ENCODE measurements at regions not wholly inside any gene's neighbourhood (a gene's known extent, or its start where the extent isn't known, plus 50 kb on each side); places are given as distances from the start of the nearest gene placed in this dataset.

DNA sequence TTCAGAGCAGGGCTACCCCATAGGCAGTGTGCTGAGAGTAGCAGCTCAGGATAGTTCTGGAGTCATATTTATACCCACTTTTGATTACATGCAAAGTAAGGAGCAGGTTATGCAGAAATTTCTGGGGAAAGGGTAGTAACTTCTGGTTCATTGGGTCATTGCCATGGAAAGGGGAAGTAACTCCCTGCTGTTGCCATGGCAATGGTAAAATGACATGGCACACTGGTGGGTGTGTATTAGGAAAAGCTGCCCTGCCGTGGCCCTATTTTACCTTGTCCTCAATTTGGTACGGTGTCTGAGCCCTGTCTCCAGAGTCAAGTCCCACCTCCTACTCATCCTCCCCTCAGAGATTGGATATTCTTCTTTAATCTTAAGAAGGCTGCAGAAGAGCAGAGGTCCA, 526.7 kb upstream of the TYRP1 start:
- H3K27me3 ChIP-seq (ENCODE audit: insufficient read depth, insufficient read length), result no peaks in the 10 kb centered on the region
- no peaks in the 10 kb centered on the region for H3K36me3 ChIP-seq (ENCODE audit: insufficient read depth, insufficient read length, low read length)
- no peaks in the 10 kb centered on the region for H3K9me3 ChIP-seq (ENCODE audit: insufficient read depth, low read length)
- H3K4me1 ChIP-seq (ENCODE audit: insufficient read depth, insufficient read length), result no peaks in the 10 kb centered on the region
- H3K9ac ChIP-seq (ENCODE audit: insufficient read length, low read depth), result no peak overlapping the region
- H3K4me3 ChIP-seq (ENCODE audit: insufficient read length, low read depth), result no peak overlapping the region
- TF ChIP-seq ZNF274 (IDR thresholded peaks at IDR 0.05; ENCODE audit: low read depth, low read length) (no peak), YY1 (IDR thresholded peaks at IDR 0.05; ENCODE audit: insufficient read depth, insufficient read length) (no peak), SUZ12 (IDR thresholded peaks at IDR 0.05; ENCODE audit: extremely low read depth, insufficient read depth, insufficient read length) (no peak)
- DNase-seq (ENCODE audit: low read depth, low spot score), result no peak

DNA sequence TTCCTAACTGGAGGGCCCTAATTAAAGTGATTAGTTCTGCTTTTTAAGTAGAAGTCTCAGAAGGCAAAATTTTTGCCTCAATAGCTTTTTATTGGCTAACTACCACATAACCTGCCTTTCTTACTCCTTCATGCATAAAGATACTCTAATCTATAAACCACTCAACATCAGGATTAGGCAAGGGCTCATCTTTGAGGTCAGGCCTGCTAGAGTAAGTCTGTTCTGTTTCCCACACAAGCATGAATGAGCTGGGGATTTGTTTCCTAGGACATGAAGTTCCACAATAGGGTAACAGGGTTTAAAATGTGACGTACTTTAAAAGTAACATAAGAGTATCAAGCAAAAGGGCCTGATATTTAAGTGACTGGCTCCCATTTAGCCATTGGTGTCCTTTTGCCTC, 522.7 kb upstream of the TYRP1 start:
- TF ChIP-seq YY1 (IDR thresholded peaks at IDR 0.05; ENCODE audit: insufficient read depth, insufficient read length) (no peak), SUZ12 (IDR thresholded peaks at IDR 0.05; ENCODE audit: extremely low read depth, insufficient read depth, insufficient read length) (no peak), ZNF274 (IDR thresholded peaks at IDR 0.05; ENCODE audit: low read depth, low read length) (no peak)
- Histone ChIP-seq H3K27me3 (ENCODE audit: insufficient read depth, insufficient read length) (no peaks in the 10 kb centered on the region), H3K36me3 (ENCODE audit: insufficient read depth, insufficient read length, low read length) (no peaks in the 10 kb centered on the region), H3K4me1 (ENCODE audit: insufficient read depth, insufficient read length) (no peaks in the 10 kb centered on the region), H3K4me3 (ENCODE audit: insufficient read length, low read depth) (no peak overlapping the region), H3K9ac (ENCODE audit: insufficient read length, low read depth) (no peak overlapping the region), H3K9me3 (ENCODE audit: insufficient read depth, low read length) (no peaks in the 10 kb centered on the region)
- no peak for DNase-seq (ENCODE audit: low read depth, low spot score)

DNA sequence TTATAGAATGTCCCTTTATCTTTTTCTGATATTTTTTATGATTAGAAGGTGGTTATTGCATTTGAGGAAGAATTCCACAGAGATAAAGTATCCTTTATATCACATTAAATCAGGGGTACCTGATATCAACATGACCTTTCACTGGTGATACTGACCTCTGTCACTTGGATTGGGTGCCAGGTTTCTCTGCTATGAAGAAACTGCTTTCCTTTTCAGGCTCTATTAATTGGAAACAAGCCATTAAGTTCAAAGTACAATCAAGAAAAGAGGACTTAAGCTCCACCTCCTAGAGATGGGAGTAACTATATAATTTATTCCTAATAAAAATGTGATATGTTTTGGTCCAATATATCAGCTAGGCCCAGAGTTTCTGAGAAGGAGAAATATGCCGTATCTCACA, 514.6 kb upstream of the TYRP1 start:
- Histone ChIP-seq H3K27me3 (ENCODE audit: insufficient read depth, insufficient read length) (no peaks in the 10 kb centered on the region), H3K36me3 (ENCODE audit: insufficient read depth, insufficient read length, low read length) (no peaks in the 10 kb centered on the region), H3K4me1 (ENCODE audit: insufficient read depth, insufficient read length) (no peaks in the 10 kb centered on the region), H3K9me3 (ENCODE audit: insufficient read depth, low read length) (no peaks in the 10 kb centered on the region), H3K9ac (ENCODE audit: insufficient read length, low read depth) (no peak overlapping the region), H3K4me3 (ENCODE audit: insufficient read length, low read depth) (no peak overlapping the region)
- no peak for TF ChIP-seq YY1 (IDR thresholded peaks at IDR 0.05; ENCODE audit: insufficient read depth, insufficient read length)
- TF ChIP-seq SUZ12 (IDR thresholded peaks at IDR 0.05; ENCODE audit: extremely low read depth, insufficient read depth, insufficient read length), result no peak
- DNase-seq (ENCODE audit: low read depth, low spot score), result no peak

DNA sequence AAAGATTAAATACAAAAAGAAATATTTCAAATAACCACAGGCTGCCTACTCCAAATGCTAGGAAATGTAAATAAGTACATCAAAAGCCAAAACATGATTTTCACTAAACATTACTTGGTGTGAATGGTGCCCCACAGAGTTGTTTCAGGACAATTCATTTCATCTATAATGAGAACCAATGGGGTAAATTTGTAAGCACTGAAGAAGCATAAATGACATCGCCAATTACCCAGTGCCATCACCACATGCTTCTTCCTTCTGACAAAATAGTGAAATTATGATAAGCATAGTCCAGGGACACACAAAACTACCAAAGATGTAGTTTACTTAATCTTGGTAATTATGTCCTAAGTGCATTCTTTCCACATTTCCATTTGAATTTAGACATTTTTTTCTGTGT, 510.4 kb upstream of the TYRP1 start:
- H3K4me1 ChIP-seq (ENCODE audit: insufficient read depth, insufficient read length), result no peaks in the 10 kb centered on the region
- no peaks in the 10 kb centered on the region for H3K9me3 ChIP-seq (ENCODE audit: insufficient read depth, low read length)
- TF ChIP-seq YY1 (IDR thresholded peaks at IDR 0.05; ENCODE audit: insufficient read depth, insufficient read length) (no peak), ZNF274 (IDR thresholded peaks at IDR 0.05; ENCODE audit: low read depth, low read length) (no peak), SUZ12 (IDR thresholded peaks at IDR 0.05; ENCODE audit: extremely low read depth, insufficient read depth, insufficient read length) (no peak)
- no peak overlapping the region for H3K9ac ChIP-seq (ENCODE audit: insufficient read length, low read depth)
- H3K27me3 ChIP-seq (ENCODE audit: insufficient read depth, insufficient read length), result no peaks in the 10 kb centered on the region
- no peak overlapping the region for H3K4me3 ChIP-seq (ENCODE audit: insufficient read length, low read depth)
- H3K36me3 ChIP-seq (ENCODE audit: insufficient read depth, insufficient read length, low read length), result no peaks in the 10 kb centered on the region
- DNase-seq (ENCODE audit: low read depth, low spot score), result no peak

DNA sequence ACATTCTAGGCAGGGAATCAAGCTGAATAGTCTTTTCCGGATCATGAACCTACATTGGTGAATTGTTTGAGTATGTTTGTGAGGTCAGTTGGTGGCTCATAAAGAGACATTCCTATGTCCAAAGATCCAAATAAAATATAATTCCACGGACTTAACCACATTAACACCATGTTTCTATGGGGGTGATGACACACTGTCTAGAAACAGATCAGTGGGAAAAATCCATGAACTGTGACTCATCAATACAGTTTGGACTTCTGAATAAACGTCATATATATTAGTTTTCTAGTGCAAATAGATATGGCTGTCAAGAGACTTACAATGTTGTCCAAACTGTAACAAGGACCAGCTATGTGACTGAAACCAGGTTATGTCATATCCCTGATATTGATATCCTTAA, 509.9 kb upstream of the TYRP1 start:
- no peaks in the 10 kb centered on the region for H3K4me1 ChIP-seq (ENCODE audit: insufficient read depth, insufficient read length)
- no peaks in the 10 kb centered on the region for H3K9me3 ChIP-seq (ENCODE audit: insufficient read depth, low read length)
- H3K27me3 ChIP-seq (ENCODE audit: insufficient read depth, insufficient read length), result no peaks in the 10 kb centered on the region
- no peak for DNase-seq (ENCODE audit: low read depth, low spot score)
- no peak overlapping the region for H3K4me3 ChIP-seq (ENCODE audit: insufficient read length, low read depth)
- TF ChIP-seq YY1 (IDR thresholded peaks at IDR 0.05; ENCODE audit: insufficient read depth, insufficient read length) (no peak), ZNF274 (IDR thresholded peaks at IDR 0.05; ENCODE audit: low read depth, low read length) (no peak), SUZ12 (IDR thresholded peaks at IDR 0.05; ENCODE audit: extremely low read depth, insufficient read depth, insufficient read length) (no peak)
- no peak overlapping the region for H3K9ac ChIP-seq (ENCODE audit: insufficient read length, low read depth)
- H3K36me3 ChIP-seq (ENCODE audit: insufficient read depth, insufficient read length, low read length), result no peaks in the 10 kb centered on the region

DNA sequence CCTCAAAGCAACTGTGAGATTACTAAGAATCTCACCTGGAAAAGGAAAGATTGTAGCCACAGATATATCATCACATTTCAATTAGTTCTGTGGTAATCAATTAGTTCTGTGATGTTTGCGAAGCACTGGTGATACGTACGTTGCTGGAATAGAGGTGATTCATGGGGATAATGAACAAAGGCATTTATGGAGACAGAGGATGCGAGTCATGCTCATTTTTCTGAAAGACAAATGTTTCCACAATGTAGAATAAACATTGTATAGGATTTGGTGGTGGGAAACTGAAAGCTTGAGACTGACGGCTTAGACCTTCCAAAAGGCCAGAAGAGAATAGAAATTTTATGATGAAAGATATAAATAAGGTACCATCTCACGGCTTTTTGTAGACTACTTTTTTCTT, 507.3 kb upstream of the TYRP1 start:
- Histone ChIP-seq H3K36me3 (ENCODE audit: insufficient read depth, insufficient read length, low read length) (no peaks in the 10 kb centered on the region), H3K27me3 (ENCODE audit: insufficient read depth, insufficient read length) (no peaks in the 10 kb centered on the region), H3K9ac (ENCODE audit: insufficient read length, low read depth) (no peak overlapping the region), H3K4me1 (ENCODE audit: insufficient read depth, insufficient read length) (no peaks in the 10 kb centered on the region), H3K4me3 (ENCODE audit: insufficient read length, low read depth) (no peak overlapping the region), H3K9me3 (ENCODE audit: insufficient read depth, low read length) (no peaks in the 10 kb centered on the region)
- TF ChIP-seq YY1 (IDR thresholded peaks at IDR 0.05; ENCODE audit: insufficient read depth, insufficient read length) (no peak), ZNF274 (IDR thresholded peaks at IDR 0.05; ENCODE audit: low read depth, low read length) (no peak), SUZ12 (IDR thresholded peaks at IDR 0.05; ENCODE audit: extremely low read depth, insufficient read depth, insufficient read length) (no peak)
- no peak for DNase-seq (ENCODE audit: low read depth, low spot score)

DNA sequence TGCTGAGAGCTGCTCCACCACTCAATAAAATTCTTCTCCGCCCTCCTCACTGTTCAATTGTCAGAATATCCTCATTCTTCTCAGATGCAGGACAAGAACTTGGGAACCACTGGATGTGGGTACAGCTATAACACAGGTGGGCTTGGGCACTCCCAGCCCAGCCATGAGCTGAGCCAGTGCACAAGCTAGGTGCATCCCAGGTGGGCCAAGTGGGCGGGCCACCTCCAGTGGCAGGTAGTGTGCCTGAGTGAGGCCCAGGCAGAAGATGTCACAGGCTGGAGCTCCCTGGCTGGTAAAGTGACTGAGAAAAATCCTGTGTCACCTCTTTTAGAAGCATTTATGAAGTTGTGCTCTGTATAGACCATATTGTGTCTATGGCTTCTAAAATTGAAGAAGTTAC, 501.6 kb upstream of the TYRP1 start:
- Histone ChIP-seq H3K27me3 (ENCODE audit: insufficient read depth, insufficient read length) (no peaks in the 10 kb centered on the region), H3K4me1 (ENCODE audit: insufficient read depth, insufficient read length) (no peaks in the 10 kb centered on the region), H3K9me3 (ENCODE audit: insufficient read depth, low read length) (0 out of 2 replicates have a peak, but pooled peaks cover 5% of the 10 kb centered on the region), H3K4me3 (ENCODE audit: insufficient read length, low read depth) (no peak overlapping the region), H3K9ac (ENCODE audit: insufficient read length, low read depth) (no peak overlapping the region), H3K36me3 (ENCODE audit: insufficient read depth, insufficient read length, low read length) (no peaks in the 10 kb centered on the region)
- no peak for TF ChIP-seq SUZ12 (IDR thresholded peaks at IDR 0.05; ENCODE audit: extremely low read depth, insufficient read depth, insufficient read length)
- no peak for TF ChIP-seq ZNF274 (IDR thresholded peaks at IDR 0.05; ENCODE audit: low read depth, low read length)
- no peak for TF ChIP-seq YY1 (IDR thresholded peaks at IDR 0.05; ENCODE audit: insufficient read depth, insufficient read length)
- DNase-seq (ENCODE audit: low read depth, low spot score), result no peak

DNA sequence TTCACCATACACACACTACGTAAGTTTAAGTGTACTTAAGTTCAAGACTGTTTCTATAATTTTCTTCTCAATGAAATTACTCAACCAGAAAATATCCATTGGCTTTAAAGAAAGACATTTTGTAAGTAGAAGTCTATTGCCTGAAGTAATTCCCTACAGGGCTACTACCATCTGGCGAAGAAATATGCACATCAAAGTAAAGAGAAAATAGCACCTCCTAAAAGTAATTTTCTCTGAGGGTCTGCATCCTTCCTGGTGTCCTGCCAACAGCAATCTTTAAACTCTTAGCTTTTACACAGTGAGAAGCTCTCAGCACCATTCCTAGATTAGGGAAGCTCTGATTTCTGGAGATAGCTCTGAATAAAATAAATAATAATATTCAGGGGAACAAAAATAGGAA, 498.5 kb upstream of the TYRP1 start:
- H3K36me3 ChIP-seq (ENCODE audit: insufficient read depth, insufficient read length, low read length), result no peaks in the 10 kb centered on the region
- H3K9me3 ChIP-seq (ENCODE audit: insufficient read depth, low read length), result 0 out of 2 replicates have a peak, but pooled peaks cover 5% of the 10 kb centered on the region
- DNase-seq (ENCODE audit: low read depth, low spot score), result no peak
- no peak overlapping the region for H3K9ac ChIP-seq (ENCODE audit: insufficient read length, low read depth)
- H3K27me3 ChIP-seq (ENCODE audit: insufficient read depth, insufficient read length), result no peaks in the 10 kb centered on the region
- H3K4me1 ChIP-seq (ENCODE audit: insufficient read depth, insufficient read length), result no peaks in the 10 kb centered on the region
- TF ChIP-seq SUZ12 (IDR thresholded peaks at IDR 0.05; ENCODE audit: extremely low read depth, insufficient read depth, insufficient read length), result no peak
- no peak for TF ChIP-seq ZNF274 (IDR thresholded peaks at IDR 0.05; ENCODE audit: low read depth, low read length)
- no peak for TF ChIP-seq YY1 (IDR thresholded peaks at IDR 0.05; ENCODE audit: insufficient read depth, insufficient read length)
- H3K4me3 ChIP-seq (ENCODE audit: insufficient read length, low read depth), result no peak overlapping the region
